ENCODE measurements at regions not wholly inside any gene's neighbourhood (a gene's known extent, or its start where the extent isn't known, plus 50 kb on each side); places are given as distances from the start of the nearest gene placed in this dataset.

GRCh38 chr13:75927183-75927669 lies 291.1 kb downstream of the LMO7 start:
- no peaks in the 10 kb centered on the region for H3K27me3 ChIP-seq (ENCODE audit: control insufficient read depth, insufficient read depth, low read length)
- no peak for TF ChIP-seq CTCF (IDR thresholded peaks at IDR 0.05; ENCODE audit: insufficient read depth, low read length, poor library complexity, severe bottlenecking)
- no peaks in the 10 kb centered on the region for H3K36me3 ChIP-seq (ENCODE audit: control insufficient read depth, insufficient read depth, low read length)

GRCh38 chr13:75920536-75920935 lies 284.4 kb downstream of the LMO7 start:
- H3K27me3 ChIP-seq (ENCODE audit: control insufficient read depth, insufficient read depth, low read length) = no peaks in the 10 kb centered on the region
- H3K4me3 ChIP-seq (ENCODE audit: low read depth, low read length) = no peak overlapping the region
- no peak for DNase-seq (ENCODE audit: low read depth)
- H3K36me3 ChIP-seq (ENCODE audit: control insufficient read depth, insufficient read depth, low read length) = no peaks in the 10 kb centered on the region
- TF ChIP-seq CTCF (IDR thresholded peaks at IDR 0.05; ENCODE audit: insufficient read depth, low read length, poor library complexity, severe bottlenecking) = no peak

More at GRCh38 chr13:75927183-75927669, 291.1 kb downstream of the LMO7 start:
- H3K4me3 ChIP-seq (ENCODE audit: low read depth, low read length) = no peak overlapping the region
- DNase-seq (ENCODE audit: low read depth) = no peak

GRCh38 chr13:75919660-75920199 lies 283.6 kb downstream of the LMO7 start:
- no peak overlapping the region for H3K4me3 ChIP-seq (ENCODE audit: low read depth, low read length)
- no peaks in the 10 kb centered on the region for H3K27me3 ChIP-seq (ENCODE audit: control insufficient read depth, insufficient read depth, low read length)
- no peaks in the 10 kb centered on the region for H3K36me3 ChIP-seq (ENCODE audit: control insufficient read depth, insufficient read depth, low read length)
- no peak for TF ChIP-seq CTCF (IDR thresholded peaks at IDR 0.05; ENCODE audit: insufficient read depth, low read length, poor library complexity, severe bottlenecking)
- DNase-seq (ENCODE audit: low read depth) = no peak

GRCh38 chr13:75915066-75915465 lies 278.9 kb downstream of the LMO7 start:
- no peak for TF ChIP-seq CTCF (IDR thresholded peaks at IDR 0.05; ENCODE audit: insufficient read depth, low read length, poor library complexity, severe bottlenecking)
- H3K27me3 ChIP-seq (ENCODE audit: control insufficient read depth, insufficient read depth, low read length) = no peaks in the 10 kb centered on the region
- no peaks in the 10 kb centered on the region for H3K36me3 ChIP-seq (ENCODE audit: control insufficient read depth, insufficient read depth, low read length)
- H3K4me3 ChIP-seq (ENCODE audit: low read depth, low read length) = no peak overlapping the region
- DNase-seq (ENCODE audit: low read depth) = no peak

- no peaks in the 10 kb centered on the region for H3K36me3 ChIP-seq (ENCODE audit: control insufficient read depth, insufficient read depth, low read length)
- no peaks in the 10 kb centered on the region for H3K27me3 ChIP-seq (ENCODE audit: control insufficient read depth, insufficient read depth, low read length)
- no peak overlapping the region for H3K4me3 ChIP-seq (ENCODE audit: low read depth, low read length)
- TF ChIP-seq CTCF (IDR thresholded peaks at IDR 0.05; ENCODE audit: insufficient read depth, low read length, poor library complexity, severe bottlenecking) = no peak
- DNase-seq (ENCODE audit: low read depth) = no peak
Measured at GRCh38 chr13:75913925-75914324, 277.8 kb downstream of the LMO7 start.

GRCh38 chr13:75910591-75910990 lies 274.5 kb downstream of the LMO7 start:
- Histone ChIP-seq H3K4me3 (ENCODE audit: low read depth, low read length) (no peak overlapping the region), H3K27me3 (ENCODE audit: control insufficient read depth, insufficient read depth, low read length) (no peaks in the 10 kb centered on the region), H3K36me3 (ENCODE audit: control insufficient read depth, insufficient read depth, low read length) (no peaks in the 10 kb centered on the region)
- no peak for TF ChIP-seq CTCF (IDR thresholded peaks at IDR 0.05; ENCODE audit: insufficient read depth, low read length, poor library complexity, severe bottlenecking)
- no peak for DNase-seq (ENCODE audit: low read depth)

Data from kidney epithelial cell (primary cell).